ENCODE measurements at regions not wholly inside any gene's neighbourhood (a gene's known extent, or its start where the extent isn't known, plus 50 kb on each side); places are given as distances from the start of the nearest gene placed in this dataset.

- Histone ChIP-seq H3K27me3 (ENCODE audit: control insufficient read depth, insufficient read depth, low read length) (no peaks in the 10 kb centered on the region), H3K9me3 (replicated peaks; ENCODE audit: control insufficient read depth, low read depth, low read length) (no peaks in the 10 kb centered on the region), H3K4me1 (ENCODE audit: control insufficient read depth, insufficient read depth, low read length) (peaks cover 12% of the 10 kb centered on the region), H3K36me3 (ENCODE audit: control insufficient read depth, insufficient read depth, low read length) (no peaks in the 10 kb centered on the region), H3K4me3 (ENCODE audit: low read length) (no peak overlapping the region), H3K27ac (ENCODE audit: low read length) (no peak overlapping the region)
- peak; percentile 47 for DNase-seq
- 82% methylated on average over 4 of the region's 4 CpGs for WGBS (ENCODE audit: insufficient coverage)
Observed at GRCh38 chr1:55575571-55576279, 360.6 kb upstream of the USP24 start.

- 100% methylated on average over 1 of the region's 5 CpGs for WGBS (ENCODE audit: insufficient coverage)
- H3K4me3 ChIP-seq (ENCODE audit: low read length), result no peak overlapping the region
- peak; percentile 51 for DNase-seq
- H3K27me3 ChIP-seq (ENCODE audit: control insufficient read depth, insufficient read depth, low read length), result no peaks in the 10 kb centered on the region
- H3K36me3 ChIP-seq (ENCODE audit: control insufficient read depth, insufficient read depth, low read length), result no peaks in the 10 kb centered on the region
- H3K9me3 ChIP-seq (replicated peaks; ENCODE audit: control insufficient read depth, low read depth, low read length), result no peaks in the 10 kb centered on the region
- no peak overlapping the region for H3K27ac ChIP-seq (ENCODE audit: low read length)
- H3K4me1 ChIP-seq (ENCODE audit: control insufficient read depth, insufficient read depth, low read length), result peaks cover 12% of the 10 kb centered on the region
Observed at GRCh38 chr1:55574691-55575225, 359.6 kb upstream of the USP24 start.

- DNase-seq, result no peak
- no peak overlapping the region for H3K27ac ChIP-seq (ENCODE audit: low read length)
- no peak overlapping the region for H3K4me3 ChIP-seq (ENCODE audit: low read length)
- H3K27me3 ChIP-seq (ENCODE audit: control insufficient read depth, insufficient read depth, low read length), result no peaks in the 10 kb centered on the region
- no peaks in the 10 kb centered on the region for H3K36me3 ChIP-seq (ENCODE audit: control insufficient read depth, insufficient read depth, low read length)
- 86% methylated on average over 10 of the region's 14 CpGs for WGBS (ENCODE audit: insufficient coverage)
- peaks cover 12% of the 10 kb centered on the region for H3K4me1 ChIP-seq (ENCODE audit: control insufficient read depth, insufficient read depth, low read length)
- peaks cover 3% of the 10 kb centered on the region for H3K9me3 ChIP-seq (replicated peaks; ENCODE audit: control insufficient read depth, low read depth, low read length)
Observed at GRCh38 chr1:55572878-55573734, 357.9 kb upstream of the USP24 start.

- Histone ChIP-seq H3K4me3 (ENCODE audit: low read length) (no peak overlapping the region), H3K9me3 (replicated peaks; ENCODE audit: control insufficient read depth, low read depth, low read length) (peaks cover 3% of the 10 kb centered on the region), H3K36me3 (ENCODE audit: control insufficient read depth, insufficient read depth, low read length) (no peaks in the 10 kb centered on the region), H3K27ac (ENCODE audit: low read length) (no peak overlapping the region), H3K27me3 (ENCODE audit: control insufficient read depth, insufficient read depth, low read length) (no peaks in the 10 kb centered on the region), H3K4me1 (ENCODE audit: control insufficient read depth, insufficient read depth, low read length) (peaks cover 12% of the 10 kb centered on the region)
- WGBS (ENCODE audit: insufficient coverage), result no CpG with 5 or more reads among the region's 3 CpGs
- DNase-seq, result no peak
Observed at GRCh38 chr1:55571767-55572166, 356.6 kb upstream of the USP24 start.

GRCh38 chr1:55569417-55569816 lies 354.3 kb upstream of the USP24 start:
- Histone ChIP-seq H3K27ac (ENCODE audit: low read length) (no peak overlapping the region), H3K4me1 (ENCODE audit: control insufficient read depth, insufficient read depth, low read length) (no peaks in the 10 kb centered on the region), H3K4me3 (ENCODE audit: low read length) (no peak overlapping the region), H3K9me3 (replicated peaks; ENCODE audit: control insufficient read depth, low read depth, low read length) (peaks cover 3% of the 10 kb centered on the region), H3K36me3 (ENCODE audit: control insufficient read depth, insufficient read depth, low read length) (no peaks in the 10 kb centered on the region), H3K27me3 (ENCODE audit: control insufficient read depth, insufficient read depth, low read length) (no peaks in the 10 kb centered on the region)
- no peak for DNase-seq
- 86% methylated on average over 2 of the region's 2 CpGs for WGBS (ENCODE audit: insufficient coverage)

GRCh38 chr1:55568732-55569131 lies 353.6 kb upstream of the USP24 start:
- no peak overlapping the region for H3K27ac ChIP-seq (ENCODE audit: low read length)
- no peak overlapping the region for H3K4me3 ChIP-seq (ENCODE audit: low read length)
- H3K4me1 ChIP-seq (ENCODE audit: control insufficient read depth, insufficient read depth, low read length), result no peaks in the 10 kb centered on the region
- peaks cover 3% of the 10 kb centered on the region for H3K9me3 ChIP-seq (replicated peaks; ENCODE audit: control insufficient read depth, low read depth, low read length)
- H3K27me3 ChIP-seq (ENCODE audit: control insufficient read depth, insufficient read depth, low read length), result no peaks in the 10 kb centered on the region
- WGBS (ENCODE audit: insufficient coverage), result no CpG with 5 or more reads among the region's 2 CpGs
- DNase-seq, result no peak
- no peaks in the 10 kb centered on the region for H3K36me3 ChIP-seq (ENCODE audit: control insufficient read depth, insufficient read depth, low read length)

- Histone ChIP-seq H3K4me3 (ENCODE audit: low read length) (no peak overlapping the region), H3K27ac (ENCODE audit: low read length) (peak overlapping the region; percentile 76), H3K4me1 (ENCODE audit: control insufficient read depth, insufficient read depth, low read length) (peaks cover 20% of the 10 kb centered on the region), H3K9me3 (replicated peaks; ENCODE audit: control insufficient read depth, low read depth, low read length) (no peaks in the 10 kb centered on the region), H3K36me3 (ENCODE audit: control insufficient read depth, insufficient read depth, low read length) (no peaks in the 10 kb centered on the region), H3K27me3 (ENCODE audit: control insufficient read depth, insufficient read depth, low read length) (no peaks in the 10 kb centered on the region)
- peak; percentile 95 for DNase-seq
- WGBS (ENCODE audit: insufficient coverage), result no CpG with 5 or more reads among the region's 1 CpG
Observed at GRCh38 chr1:55560266-55560665, 345.1 kb upstream of the USP24 start.

- peak; percentile 33 for DNase-seq
- Histone ChIP-seq H3K9me3 (replicated peaks; ENCODE audit: control insufficient read depth, low read depth, low read length) (no peaks in the 10 kb centered on the region), H3K27ac (ENCODE audit: low read length) (peak overlapping the region; percentile 76), H3K27me3 (ENCODE audit: control insufficient read depth, insufficient read depth, low read length) (no peaks in the 10 kb centered on the region), H3K36me3 (ENCODE audit: control insufficient read depth, insufficient read depth, low read length) (no peaks in the 10 kb centered on the region), H3K4me3 (ENCODE audit: low read length) (no peak overlapping the region), H3K4me1 (ENCODE audit: control insufficient read depth, insufficient read depth, low read length) (peaks cover 20% of the 10 kb centered on the region)
- WGBS (ENCODE audit: insufficient coverage), result 36% methylated on average over 4 of the region's 6 CpGs
Observed at GRCh38 chr1:55559842-55560241, 344.7 kb upstream of the USP24 start.

GRCh38 chr1:55559161-55559611 lies 344.0 kb upstream of the USP24 start:
- Histone ChIP-seq H3K27me3 (ENCODE audit: control insufficient read depth, insufficient read depth, low read length) (no peaks in the 10 kb centered on the region), H3K9me3 (replicated peaks; ENCODE audit: control insufficient read depth, low read depth, low read length) (no peaks in the 10 kb centered on the region), H3K4me3 (ENCODE audit: low read length) (no peak overlapping the region), H3K36me3 (ENCODE audit: control insufficient read depth, insufficient read depth, low read length) (no peaks in the 10 kb centered on the region), H3K27ac (ENCODE audit: low read length) (peak overlapping the region; percentile 76), H3K4me1 (ENCODE audit: control insufficient read depth, insufficient read depth, low read length) (peaks cover 20% of the 10 kb centered on the region)
- WGBS (ENCODE audit: insufficient coverage), result 36% methylated on average over 2 of the region's 6 CpGs
- DNase-seq, result peak; percentile 78

GRCh38 chr1:55558515-55558914 lies 343.4 kb upstream of the USP24 start:
- no peaks in the 10 kb centered on the region for H3K27me3 ChIP-seq (ENCODE audit: control insufficient read depth, insufficient read depth, low read length)
- 64% methylated on average over 2 of the region's 3 CpGs for WGBS (ENCODE audit: insufficient coverage)
- no peaks in the 10 kb centered on the region for H3K36me3 ChIP-seq (ENCODE audit: control insufficient read depth, insufficient read depth, low read length)
- H3K9me3 ChIP-seq (replicated peaks; ENCODE audit: control insufficient read depth, low read depth, low read length), result no peaks in the 10 kb centered on the region
- H3K27ac ChIP-seq (ENCODE audit: low read length), result peak overlapping the region; percentile 33
- DNase-seq, result peak; percentile 42
- H3K4me1 ChIP-seq (ENCODE audit: control insufficient read depth, insufficient read depth, low read length), result peaks cover 20% of the 10 kb centered on the region
- no peak overlapping the region for H3K4me3 ChIP-seq (ENCODE audit: low read length)
